CD4-positive, alpha-beta T cell treated with Interleukin-17A for 4 hours (primary cell): ENCODE measurements at regions not wholly inside any gene's neighbourhood (a gene's known extent, or its start where the extent isn't known, plus 50 kb on each side); places are given as distances from the start of the nearest gene placed in this dataset.

Source experiments
- DNase-seq: peaks from one replicate; pipeline ENCODE4 v3.0.0-alpha.2; 2020; ENCODE audit warnings: mixed read lengths

- DNase-seq: no peak
Measured at GRCh38 chr2:101550555-101550954, 75.6 kb upstream of the RFX8 start.

GRCh38 chr2:101549371-101549770 is 74.5 kb upstream of the RFX8 start:
- DNase-seq: no peak

- DNase-seq: no peak
Measured at GRCh38 chr2:101546376-101547058, 71.6 kb upstream of the RFX8 start.

GRCh38 chr2:101545950-101546349 is 71.0 kb upstream of the RFX8 start:
- no peak for DNase-seq

- no peak for DNase-seq
Measured at GRCh38 chr2:101540518-101540917, 65.6 kb upstream of the RFX8 start.

- DNase-seq: no peak
Measured at GRCh38 chr2:101538076-101538475, 63.2 kb upstream of the RFX8 start.

- DNase-seq: no peak
Measured at GRCh38 chr2:101534149-101534611, 59.3 kb upstream of the RFX8 start.

- DNase-seq: no peak
Measured at GRCh38 chr2:101533561-101534148, 58.7 kb upstream of the RFX8 start.

GRCh38 chr2:101528501-101528900 is 53.6 kb upstream of the RFX8 start:
- no peak for DNase-seq

- DNase-seq: no peak
Measured at GRCh38 chr2:101524806-101525430, 50.0 kb upstream of the RFX8 start.
